Mucosa of descending colon (tissue), 3 donors: ENCODE measurements at regions not wholly inside any gene's neighbourhood (a gene's known extent, or its start where the extent isn't known, plus 50 kb on each side); places are given as distances from the start of the nearest gene placed in this dataset.
"Not testable (repeated sequence)": the region's sequence is repeated elsewhere in the genome, so short reads cannot be mapped to it uniquely, and the experiment has no call there.

Source experiments
- ATAC-seq: fragments of 200-7000 bp; cut with Tn5 transposase; one replicate; pipeline ENCODE4 v1.9.1; 2020; ENCODE audit warnings: mild to moderate bottlenecking, moderate library complexity
- DNase-seq, 3 donors: peaks; one replicate each; pipeline ENCODE4 v3.0.0-alpha.2; 2020
- H3K36me3 ChIP-seq: fragments of 200-600 bp; one replicate; pipeline ENCODE4 v1.8.0; 2021; ENCODE audit warnings: low read depth, mild to moderate bottlenecking
- H3K4me1 ChIP-seq: fragments of 200-600 bp; one replicate; pipeline ENCODE4 v1.8.0; 2021; ENCODE audit warnings: low read depth, mild to moderate bottlenecking
- H3K4me3 ChIP-seq: fragments of 200-600 bp; one replicate; pipeline ENCODE4 v1.8.0; 2021; ENCODE audit warnings: mild to moderate bottlenecking
- H3K9me3 ChIP-seq: fragments of 200-600 bp; one replicate; pipeline ENCODE4 v1.8.0; 2021; ENCODE audit warnings: mild to moderate bottlenecking
- CTCF ChIP-seq: fragments of 200-600 bp; IDR thresholded peaks from one replicate; pipeline ENCODE4 v1.8.0; 2022; ENCODE audit warnings: antibody characterized with exemption, mild to moderate bottlenecking
- intact Hi-C, 2 donors: fragments of 100-400 bp; cut with DNase I in 1 of 2; cut with micrococcal nuclease in 1 of 2; formaldehyde crosslinking; loops; one replicate each; pipeline versions ENCODE4 v1.11.0 to v1.11.1; 2022; cut with DNase I, micrococcal nuclease
- donor health status: DM: no; HTN: no; CAD: no; lungs with moderate emphysema.
- donor health status: DM: no; HTN: no; CAD: no.
- donor health status: DM: no; HTN: yes; CAD: no.

- ATAC-seq (no peak), DNase-seq (no peak)
- no peak for TF ChIP-seq CTCF
- H3K4me3 ChIP-seq, result no peak overlapping the region
- no peaks in the 10 kb centered on the region for H3K9me3 ChIP-seq
- H3K4me1 ChIP-seq, result no peaks in the 10 kb centered on the region
- intact Hi-C loops, result no loop called here
- H3K36me3 ChIP-seq, result no peaks in the 10 kb centered on the region
These were observed 311.5 kb downstream of the RAD51AP2 start for GRCh38 chr2:17206771-17207170.

GRCh38 chr2:17204214-17204613, 314.0 kb downstream of the RAD51AP2 start:
- H3K4me3 ChIP-seq, intact Hi-C loops: not testable (repeated sequence)

GRCh38 chr2:17202628-17203027, 315.6 kb downstream of the RAD51AP2 start:
- intact Hi-C loops, H3K36me3 ChIP-seq, H3K4me1 ChIP-seq, DNase-seq, H3K4me3 ChIP-seq, H3K9me3 ChIP-seq: not testable (repeated sequence)
- ATAC-seq, result peak; percentile 31

More at GRCh38 chr2:17204214-17204613, 314.0 kb downstream of the RAD51AP2 start:
- not testable (repeated sequence) for H3K9me3 ChIP-seq, ATAC-seq, H3K4me1 ChIP-seq, DNase-seq, H3K36me3 ChIP-seq

GRCh38 chr2:17199741-17200140, 318.5 kb downstream of the RAD51AP2 start:
- no peak overlapping the region for H3K4me3 ChIP-seq
- H3K9me3 ChIP-seq, result no peaks in the 10 kb centered on the region
- DNase-seq (no peak), ATAC-seq (no peak)
- H3K36me3 ChIP-seq, result no peaks in the 10 kb centered on the region
- intact Hi-C loops, result no loop called here
- TF ChIP-seq CTCF, result no peak
- no peaks in the 10 kb centered on the region for H3K4me1 ChIP-seq

- Histone ChIP-seq H3K9me3 (no peaks in the 10 kb centered on the region), H3K36me3 (no peaks in the 10 kb centered on the region), H3K4me3 (no peak overlapping the region), H3K4me1 (no peaks in the 10 kb centered on the region)
- intact Hi-C loops, result no loop called here
- DNase-seq (no peak), ATAC-seq (no peak)
- no peak for TF ChIP-seq CTCF
These were observed 321.9 kb downstream of the RAD51AP2 start for GRCh38 chr2:17196380-17196779.

GRCh38 chr2:17195016-17195415, 323.2 kb downstream of the RAD51AP2 start:
- no peaks in the 10 kb centered on the region for H3K36me3 ChIP-seq
- no peaks in the 10 kb centered on the region for H3K9me3 ChIP-seq
- intact Hi-C loops, result no loop called here
- no peak overlapping the region for H3K4me3 ChIP-seq
- TF ChIP-seq CTCF, result no peak
- H3K4me1 ChIP-seq, result no peaks in the 10 kb centered on the region
- no peak for ATAC-seq
- DNase-seq, result no peak

GRCh38 chr2:17194083-17194482, 324.2 kb downstream of the RAD51AP2 start:
- DNase-seq (no peak), ATAC-seq (no peak)
- no peaks in the 10 kb centered on the region for H3K36me3 ChIP-seq
- no peaks in the 10 kb centered on the region for H3K9me3 ChIP-seq
- TF ChIP-seq CTCF, result no peak
- H3K4me1 ChIP-seq, result no peaks in the 10 kb centered on the region
- no peak overlapping the region for H3K4me3 ChIP-seq
- intact Hi-C loops, result no loop called here

- H3K36me3 ChIP-seq, ATAC-seq, H3K4me3 ChIP-seq, H3K9me3 ChIP-seq, DNase-seq, intact Hi-C loops, H3K4me1 ChIP-seq: not testable (repeated sequence)
These were observed 324.8 kb downstream of the RAD51AP2 start for GRCh38 chr2:17193433-17193890.
